A549 (cell line): ENCODE measurements at regions not wholly inside any gene's neighbourhood (a gene's known extent, or its start where the extent isn't known, plus 50 kb on each side); places are given as distances from the start of the nearest gene placed in this dataset.

Source experiments
- BCL3 ChIP-seq: fragments of >200 bp; sonication (Bioruptor Twin); formaldehyde crosslinking; IDR thresholded peaks from 3 replicates; pipeline ENCODE4 v1.6.1; 2016
- CEBPB ChIP-seq, 2 experiments: fragments of >200 bp in 1 of 2; sonication (Bioruptor Twin) in 1 of 2; formaldehyde crosslinking in 1 of 2; IDR thresholded peaks; 2 replicates each; pipeline ENCODE4 v1.6.1; 2012 to 2016
- CTCF ChIP-seq: fragments of >200 bp; sonication (Bioruptor Twin); formaldehyde crosslinking; IDR thresholded peaks from 3 replicates; pipeline ENCODE4 v1.5.1; 2016
- GATA3 ChIP-seq: IDR thresholded peaks from 2 replicates; pipeline ENCODE4 v1.6.1; 2012; ENCODE audit warnings: borderline replicate concordance
- HDAC2 ChIP-seq: fragments of 200-600 bp; sonication (generic); IDR thresholded peaks from 2 replicates; pipeline ENCODE4 v1.6.1; 2016
- KDM1A ChIP-seq: fragments of 200-600 bp; sonication (generic); IDR thresholded peaks from 2 replicates; pipeline ENCODE4 v1.6.1; 2016; ENCODE audit warnings: low read depth, mild to moderate bottlenecking
- KDM5A ChIP-seq: fragments of 200-600 bp; sonication (generic); IDR thresholded peaks from 2 replicates; pipeline ENCODE4 v1.6.1; 2016; ENCODE audit warnings: antibody characterized with exemption, mild to moderate bottlenecking
- MAFK ChIP-seq: fragments of 450-650 bp; IDR thresholded peaks from 2 replicates; pipeline ENCODE4 v1.6.1; 2014; ENCODE audit not compliant: partially characterized antibody
- POLR2A ChIP-seq: IDR thresholded peaks from 2 replicates; pipeline ENCODE4 v1.6.1; 2012; ENCODE audit warnings: mild to moderate bottlenecking, low read length
- RNF2 ChIP-seq: fragments of 200-600 bp; sonication (generic); IDR thresholded peaks from 2 replicates; pipeline ENCODE4 v1.6.1; 2016; ENCODE audit warnings: low read depth, mild to moderate bottlenecking, antibody characterized with exemption, moderate library complexity, borderline replicate concordance
- SREBF2 ChIP-seq: fragments of 450-650 bp; IDR thresholded peaks from 2 replicates; pipeline ENCODE4 v1.6.1; 2014; ENCODE audit warnings: mild to moderate bottlenecking, moderate library complexity
- TF ChIP-seq, protein P1 (sequence below): IDR thresholded peaks from 2 replicates; pipeline ENCODE4 v1.6.1; 2012

DNA sequence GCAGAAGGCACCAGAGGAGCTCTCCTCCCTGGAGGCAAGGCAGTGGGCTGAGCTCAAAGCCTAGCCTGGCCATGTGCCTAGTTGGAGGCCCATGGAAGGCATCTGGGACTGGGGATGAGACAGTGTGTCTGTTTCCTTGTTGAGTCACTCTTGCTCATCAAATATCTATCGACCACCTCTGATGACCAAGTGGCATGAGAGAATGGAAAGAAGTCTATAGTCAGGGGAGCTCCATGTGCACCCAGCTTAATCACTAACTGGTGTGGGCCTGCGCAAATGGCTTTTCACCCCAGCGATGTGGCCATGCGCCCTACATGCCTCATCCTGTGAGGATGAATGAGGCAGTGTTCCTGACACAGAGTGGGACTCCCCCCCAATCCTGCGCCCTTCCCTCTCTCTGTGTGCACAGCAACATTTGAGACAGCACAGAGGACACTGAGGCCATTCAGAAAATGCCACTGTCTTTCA, 229.9 kb downstream of the RPS24 start:
- TF ChIP-seq HDAC2 = no peak
- no peak for TF ChIP-seq CTCF
- TF ChIP-seq CEBPB (IDR thresholded peaks at IDR 0.05) = no peak
- no peak for TF ChIP-seq SREBF2
- TF ChIP-seq KDM5A = no peak
- no peak for TF ChIP-seq KDM1A
- TF ChIP-seq BCL3 = no peak
- TF ChIP-seq POLR2A = 0 out of 2 replicates have a peak, but pooled peaks have one; percentile 25
- peak; percentile 52; the same call in 1 of the 2 replicates for TF ChIP-seq GATA3
- TF ChIP-seq RNF2 = no peak
- TF ChIP-seq MAFK = no peak
- TF ChIP-seq, protein P1, sequence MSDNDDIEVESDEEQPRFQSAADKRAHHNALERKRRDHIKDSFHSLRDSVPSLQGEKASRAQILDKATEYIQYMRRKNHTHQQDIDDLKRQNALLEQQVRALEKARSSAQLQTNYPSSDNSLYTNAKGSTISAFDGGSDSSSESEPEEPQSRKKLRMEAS = peak; percentile 92
